ENCODE measurements at regions not wholly inside any gene's neighbourhood (a gene's known extent, or its start where the extent isn't known, plus 50 kb on each side); places are given as distances from the start of the nearest gene placed in this dataset.

- TF ChIP-seq, protein P1, sequence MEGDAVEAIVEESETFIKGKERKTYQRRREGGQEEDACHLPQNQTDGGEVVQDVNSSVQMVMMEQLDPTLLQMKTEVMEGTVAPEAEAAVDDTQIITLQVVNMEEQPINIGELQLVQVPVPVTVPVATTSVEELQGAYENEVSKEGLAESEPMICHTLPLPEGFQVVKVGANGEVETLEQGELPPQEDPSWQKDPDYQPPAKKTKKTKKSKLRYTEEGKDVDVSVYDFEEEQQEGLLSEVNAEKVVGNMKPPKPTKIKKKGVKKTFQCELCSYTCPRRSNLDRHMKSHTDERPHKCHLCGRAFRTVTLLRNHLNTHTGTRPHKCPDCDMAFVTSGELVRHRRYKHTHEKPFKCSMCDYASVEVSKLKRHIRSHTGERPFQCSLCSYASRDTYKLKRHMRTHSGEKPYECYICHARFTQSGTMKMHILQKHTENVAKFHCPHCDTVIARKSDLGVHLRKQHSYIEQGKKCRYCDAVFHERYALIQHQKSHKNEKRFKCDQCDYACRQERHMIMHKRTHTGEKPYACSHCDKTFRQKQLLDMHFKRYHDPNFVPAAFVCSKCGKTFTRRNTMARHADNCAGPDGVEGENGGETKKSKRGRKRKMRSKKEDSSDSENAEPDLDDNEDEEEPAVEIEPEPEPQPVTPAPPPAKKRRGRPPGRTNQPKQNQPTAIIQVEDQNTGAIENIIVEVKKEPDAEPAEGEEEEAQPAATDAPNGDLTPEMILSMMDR (IDR thresholded peaks at IDR 0.05) = no peak
- TF ChIP-seq PREB (CRISPR knock-in tag; IDR thresholded peaks at IDR 0.05; ENCODE audit: borderline replicate concordance) (no peak), ATF6 (CRISPR knock-in tag; IDR thresholded peaks at IDR 0.05) (no peak), USF2 (CRISPR knock-in tag; IDR thresholded peaks at IDR 0.05) (no peak), CREB1 (CRISPR knock-in tag; IDR thresholded peaks at IDR 0.05) (no peak), SP1 (CRISPR knock-in tag; conservative IDR thresholded peaks at IDR 0.05) (no peak), TEAD4 (CRISPR knock-in tag; IDR thresholded peaks at IDR 0.05) (no peak), FOXK1 (CRISPR knock-in tag; IDR thresholded peaks at IDR 0.05) (no peak)
- TF ChIP-seq, protein P2, sequence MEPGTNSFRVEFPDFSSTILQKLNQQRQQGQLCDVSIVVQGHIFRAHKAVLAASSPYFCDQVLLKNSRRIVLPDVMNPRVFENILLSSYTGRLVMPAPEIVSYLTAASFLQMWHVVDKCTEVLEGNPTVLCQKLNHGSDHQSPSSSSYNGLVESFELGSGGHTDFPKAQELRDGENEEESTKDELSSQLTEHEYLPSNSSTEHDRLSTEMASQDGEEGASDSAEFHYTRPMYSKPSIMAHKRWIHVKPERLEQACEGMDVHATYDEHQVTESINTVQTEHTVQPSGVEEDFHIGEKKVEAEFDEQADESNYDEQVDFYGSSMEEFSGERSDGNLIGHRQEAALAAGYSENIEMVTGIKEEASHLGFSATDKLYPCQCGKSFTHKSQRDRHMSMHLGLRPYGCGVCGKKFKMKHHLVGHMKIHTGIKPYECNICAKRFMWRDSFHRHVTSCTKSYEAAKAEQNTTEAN (CRISPR knock-in tag; IDR thresholded peaks at IDR 0.05) = no peak
Measured at GRCh38 chr19:28703400-28703956, 509.5 kb downstream of the UQCRFS1 start.

All from WTC11 (cell line).